NCI-H2171 treated with DMSO at 0.1 percent for 48 hours (cell line): ENCODE measurements at regions not wholly inside any gene's neighbourhood (a gene's known extent, or its start where the extent isn't known, plus 50 kb on each side); places are given as distances from the start of the nearest gene placed in this dataset.
"Not testable (repeated sequence)": the region's sequence is repeated elsewhere in the genome, so short reads cannot be mapped to it uniquely, and the experiment has no call there.

Experiments used
- DNase-seq: peaks from one replicate; lab custom pipeline; 2025; lab: John Stamatoyannopoulos, UW

DNA sequence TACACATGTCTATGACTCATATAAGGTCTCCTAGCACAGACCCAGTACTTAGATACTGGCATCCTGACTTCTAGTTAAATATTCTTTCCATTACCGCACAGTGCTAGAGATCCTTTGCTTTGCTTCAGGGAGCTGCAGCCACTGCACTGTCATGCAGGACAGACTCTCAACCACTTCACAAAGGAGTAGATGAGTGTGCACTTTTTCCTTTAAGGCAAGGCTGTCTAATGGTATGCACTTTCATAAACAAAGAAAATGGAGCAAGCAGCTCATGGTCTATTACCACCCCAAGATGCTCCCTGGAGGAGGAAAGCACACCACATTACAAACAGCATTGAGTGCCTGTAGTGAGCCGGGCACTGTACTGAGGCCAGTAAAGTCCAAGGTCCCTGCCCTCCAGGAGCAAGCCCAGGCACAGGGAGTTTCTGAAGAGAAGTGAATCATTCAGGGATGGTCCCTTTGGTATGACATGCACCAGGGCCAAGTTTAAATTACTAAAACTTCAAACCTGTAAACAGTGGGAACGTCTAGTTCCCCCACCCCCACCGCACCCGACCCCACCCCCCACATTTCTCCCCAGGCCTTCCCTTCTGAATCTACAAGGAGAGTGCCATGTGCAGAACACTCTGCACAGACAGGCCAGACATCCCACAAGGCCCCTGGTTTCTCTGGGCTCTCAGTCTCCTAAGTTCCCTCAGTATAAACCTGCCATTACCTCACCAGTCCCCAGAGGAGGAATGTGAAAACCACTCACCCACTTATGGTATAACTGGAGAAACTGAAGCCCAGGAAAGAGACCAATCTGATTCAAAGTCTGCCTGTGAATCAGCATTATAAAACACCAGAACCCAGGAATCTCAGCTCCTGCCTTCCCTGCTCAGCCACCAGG lies 107.8 kb upstream of the BCL6 start:
- DNase-seq: no peak

DNA sequence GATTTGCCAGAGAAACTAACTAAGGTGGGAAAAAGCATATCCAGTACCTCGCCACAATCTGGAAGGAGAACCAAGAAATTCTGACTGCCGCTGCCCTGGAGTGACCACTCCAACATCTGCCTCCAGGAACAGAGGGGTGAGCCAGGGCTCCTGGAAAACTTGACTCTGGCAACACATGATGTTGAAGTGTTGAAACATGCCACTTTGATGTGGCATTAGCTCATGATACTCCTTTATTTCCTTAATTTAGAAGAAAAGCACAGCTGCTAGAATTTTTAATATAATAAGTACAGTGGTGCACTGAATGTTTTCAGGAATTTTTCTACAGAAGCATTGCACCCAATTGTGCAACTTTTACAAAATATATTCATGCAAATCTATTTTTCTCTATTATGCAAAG lies 109.9 kb upstream of the BCL6 start:
- no peak for DNase-seq

DNA sequence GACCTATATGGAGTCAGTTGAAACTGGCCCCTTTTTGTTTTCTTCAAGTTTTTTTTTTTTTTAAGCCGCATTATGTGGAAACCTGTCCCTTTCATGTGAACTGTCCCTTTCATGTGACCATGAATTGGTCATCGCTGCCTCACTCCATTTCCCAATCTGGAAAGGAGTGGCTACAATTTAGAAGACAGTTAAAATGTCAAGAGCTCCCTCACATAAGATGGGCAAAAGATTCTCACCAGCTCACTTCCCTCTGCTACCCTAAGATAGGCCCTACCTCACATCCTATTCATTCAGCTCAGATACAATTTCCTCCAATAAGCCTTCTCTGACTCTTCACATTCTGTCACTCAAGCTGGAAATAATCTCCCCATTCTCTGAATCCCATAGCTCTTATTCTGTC lies 111.3 kb upstream of the BCL6 start:
- no peak for DNase-seq

DNA sequence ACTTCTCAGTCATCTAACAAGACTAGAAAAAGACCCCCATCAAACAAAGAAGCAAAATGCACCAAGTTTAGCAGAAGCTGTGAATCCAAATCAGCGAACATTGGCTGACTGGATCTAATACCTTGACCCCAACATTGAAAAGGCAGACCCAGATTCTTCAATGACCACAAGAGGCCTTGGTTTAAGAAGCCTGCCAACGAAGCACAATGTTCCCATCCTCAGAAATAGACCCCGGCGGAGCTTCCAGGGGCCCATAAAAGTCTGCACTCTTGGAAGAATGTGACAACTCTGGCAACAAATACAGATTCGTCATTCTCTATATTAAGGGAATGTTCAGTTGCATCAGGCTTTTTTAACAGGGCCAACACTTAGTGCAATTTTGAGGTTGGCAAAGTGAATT lies 112.8 kb upstream of the BCL6 start:
- DNase-seq: no peak

DNA sequence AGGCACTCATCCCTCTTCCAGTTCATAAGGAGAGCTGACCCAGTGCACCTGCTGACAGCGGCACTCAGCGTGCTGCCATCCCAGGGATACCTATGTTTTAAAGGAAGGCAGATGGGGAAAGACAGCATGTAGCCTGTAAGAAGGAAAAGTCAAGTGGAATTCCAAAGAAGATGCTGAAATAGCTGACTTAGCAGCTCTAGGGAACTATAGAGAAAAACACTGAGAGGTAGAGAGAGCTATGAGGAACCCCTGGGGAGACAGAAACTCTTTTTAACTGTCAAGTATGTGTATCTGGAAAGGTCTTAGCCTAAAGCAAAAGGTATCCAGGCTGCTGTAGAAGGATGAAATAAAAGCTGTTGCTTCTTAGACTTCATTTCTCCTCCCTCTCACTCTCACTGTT lies 113.4 kb upstream of the BCL6 start:
- no peak for DNase-seq

DNA sequence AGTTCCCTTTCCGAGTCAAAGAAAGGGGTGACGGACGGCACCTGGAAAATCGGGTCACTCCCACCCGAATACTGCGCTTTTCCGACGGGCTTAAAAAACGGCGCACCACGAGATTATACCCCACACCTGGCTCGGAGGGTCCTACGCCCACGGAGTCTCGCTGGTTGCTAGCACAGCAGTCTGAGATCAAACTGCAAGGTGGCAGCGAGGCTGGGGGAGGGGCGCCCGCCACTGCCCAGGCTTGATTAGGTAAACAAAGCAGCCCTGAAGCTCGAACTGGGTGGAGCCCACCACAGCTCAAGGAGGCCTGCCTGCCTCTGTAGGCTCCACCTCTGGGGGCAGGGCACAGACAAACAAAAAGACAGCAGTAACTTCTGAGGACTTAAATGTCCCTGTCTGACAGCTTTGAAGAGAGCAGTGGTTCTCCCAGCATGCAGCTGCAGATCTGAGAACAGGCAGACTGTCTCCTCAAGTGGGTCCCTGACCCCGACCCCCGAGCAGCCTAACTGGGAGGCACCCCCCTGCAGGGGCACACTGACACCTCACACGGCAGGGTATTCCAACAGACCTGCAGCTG lies 117.5 kb upstream of the BCL6 start:
- not testable (repeated sequence) for DNase-seq

DNA sequence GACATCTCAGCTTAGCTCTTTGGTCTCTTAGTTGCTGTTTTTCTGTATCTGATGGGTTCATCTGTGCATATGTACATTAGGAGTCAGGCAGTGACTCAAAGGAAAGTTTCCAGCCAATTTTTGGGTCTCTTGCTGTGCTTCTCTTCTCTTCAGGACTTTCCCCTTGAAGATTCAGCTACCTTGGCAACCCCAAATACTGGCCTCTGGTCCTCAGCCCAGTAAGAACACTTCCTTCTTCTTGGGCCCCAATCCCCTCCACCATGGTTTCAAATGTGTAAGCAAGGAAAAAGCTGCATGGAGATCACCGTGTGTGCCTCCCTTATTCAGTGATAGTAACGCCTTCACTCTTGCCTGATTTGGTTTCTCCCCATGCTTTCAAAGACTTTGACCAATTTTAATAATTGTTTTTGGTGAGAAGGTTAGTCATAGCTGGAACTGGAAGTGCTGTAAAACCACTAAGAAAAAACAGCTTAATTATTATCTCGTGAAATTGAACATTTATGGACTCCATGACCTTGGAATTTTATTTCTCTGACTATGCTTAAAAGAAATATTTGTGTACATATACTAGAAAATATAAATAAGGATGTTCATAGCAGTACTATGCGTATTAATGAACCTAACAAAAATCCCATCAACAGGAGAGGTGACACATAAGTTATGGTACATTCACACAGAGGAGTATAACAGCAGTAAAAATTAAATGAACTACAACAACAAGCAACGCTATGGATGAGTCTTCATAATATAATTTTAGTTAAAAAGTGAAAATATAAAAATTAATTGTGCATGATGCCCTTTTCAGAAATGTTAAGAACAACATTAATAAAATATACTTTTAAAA lies 125.3 kb upstream of the BCL6 start:
- DNase-seq: no peak

DNA sequence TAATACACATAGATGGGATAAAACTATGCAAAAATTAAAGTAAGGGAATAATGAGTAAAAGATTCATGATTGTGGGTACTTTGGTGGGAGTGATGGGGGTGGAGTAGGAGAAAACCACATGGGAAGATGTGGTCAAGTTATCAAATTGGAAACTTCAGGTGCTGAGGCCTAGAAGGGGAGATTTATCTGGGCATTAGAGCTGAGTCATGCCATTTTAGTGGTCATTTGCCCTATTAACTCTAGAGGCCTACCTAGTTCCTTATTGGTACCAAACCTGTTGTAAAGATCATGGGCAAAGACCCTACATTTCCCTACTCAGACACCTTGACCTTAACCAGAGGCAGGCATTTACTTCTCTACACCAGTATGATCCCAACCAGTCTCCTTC lies 125.9 kb upstream of the BCL6 start:
- DNase-seq: no peak

DNA sequence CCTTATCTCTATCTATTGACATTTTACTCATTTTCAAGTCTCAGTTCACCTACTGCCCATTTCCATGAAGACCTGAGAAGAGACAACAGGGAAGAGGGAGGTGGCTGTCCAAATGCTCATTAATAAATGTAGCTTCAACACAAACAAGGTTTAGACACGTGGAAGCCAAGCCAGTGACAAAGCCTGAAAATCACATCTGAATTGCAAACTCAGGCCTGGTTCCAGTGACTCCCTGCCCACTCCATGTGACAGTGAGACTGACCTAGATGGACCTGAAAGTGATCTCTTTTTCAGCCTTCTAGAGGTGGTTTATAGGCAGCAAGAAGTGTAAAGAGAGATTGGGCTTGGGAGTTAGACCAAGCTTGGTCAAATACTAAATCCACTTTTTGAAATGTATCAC lies 126.6 kb upstream of the BCL6 start:
- no peak for DNase-seq

DNA sequence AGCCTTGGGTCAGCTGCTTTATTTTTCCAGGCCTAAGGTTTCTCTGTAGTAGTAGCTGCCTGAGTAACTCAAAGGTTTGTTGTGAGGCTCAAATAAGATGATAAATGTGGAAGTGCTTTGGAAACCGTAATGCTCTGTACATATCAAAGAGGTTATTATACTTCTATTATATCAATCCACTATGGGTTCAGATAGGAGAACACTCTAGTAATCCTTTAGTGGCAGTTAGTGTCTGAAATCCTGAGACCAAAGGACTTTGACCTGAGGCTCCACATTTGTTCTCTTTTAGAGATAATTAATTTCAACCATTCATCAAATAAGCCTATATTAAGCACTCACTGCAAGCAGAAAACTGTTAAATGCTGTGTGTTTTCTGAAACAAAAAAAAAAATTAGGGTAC lies 128.6 kb upstream of the BCL6 start:
- DNase-seq: no peak

DNA sequence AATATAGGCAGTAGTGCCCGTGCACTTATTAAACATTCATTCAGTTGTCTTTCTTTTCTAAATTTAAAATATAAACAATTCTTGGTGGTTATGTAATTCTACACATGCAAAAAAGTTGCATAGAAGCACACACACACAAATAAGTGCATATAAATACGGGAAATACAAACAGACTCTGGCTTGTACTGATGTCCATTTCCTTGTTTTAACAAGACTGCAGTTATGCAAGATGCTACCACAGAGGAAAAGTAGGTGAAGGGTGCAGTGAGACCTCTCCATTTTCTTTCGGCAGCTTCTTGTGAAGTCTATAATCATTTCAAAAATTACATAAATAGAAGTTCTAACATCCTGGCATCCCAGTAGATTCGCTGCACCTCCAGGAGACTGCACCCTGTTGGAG lies 130.6 kb upstream of the BCL6 start:
- no peak for DNase-seq

DNA sequence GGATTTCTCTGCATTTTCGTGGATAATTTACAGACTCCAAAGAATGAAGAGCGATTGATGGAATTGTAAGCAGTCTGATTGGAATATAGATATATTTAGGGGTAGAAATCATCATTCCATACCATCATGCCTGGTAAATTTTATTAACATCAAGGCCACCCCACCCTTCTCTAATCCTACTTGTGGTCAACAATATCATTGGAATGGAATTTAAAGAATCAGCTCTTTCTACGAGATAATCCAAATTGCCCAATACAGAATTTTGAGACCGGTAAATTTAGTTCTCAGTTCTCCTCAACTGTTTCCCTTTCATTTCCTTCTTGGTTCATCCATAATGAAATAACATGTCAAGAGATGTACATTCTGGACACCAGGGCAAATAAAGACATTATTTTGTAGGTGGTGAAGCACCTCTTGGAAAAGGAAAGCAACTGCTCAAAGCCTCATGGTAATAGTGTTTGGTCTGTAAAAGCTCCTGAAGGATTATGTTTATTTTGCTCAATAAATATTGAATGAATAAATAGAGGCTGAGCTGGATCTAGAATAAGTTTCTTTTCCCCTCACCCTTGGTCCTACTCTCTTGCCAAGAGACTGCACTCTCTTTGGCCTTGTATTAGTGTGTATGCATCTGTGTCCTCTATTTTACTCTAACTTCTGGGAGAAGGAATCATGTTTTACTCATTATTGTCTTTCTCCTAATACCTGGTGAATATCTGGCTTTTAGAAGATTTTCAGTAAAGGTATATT lies 133.7 kb upstream of the BCL6 start:
- DNase-seq: no peak

DNA sequence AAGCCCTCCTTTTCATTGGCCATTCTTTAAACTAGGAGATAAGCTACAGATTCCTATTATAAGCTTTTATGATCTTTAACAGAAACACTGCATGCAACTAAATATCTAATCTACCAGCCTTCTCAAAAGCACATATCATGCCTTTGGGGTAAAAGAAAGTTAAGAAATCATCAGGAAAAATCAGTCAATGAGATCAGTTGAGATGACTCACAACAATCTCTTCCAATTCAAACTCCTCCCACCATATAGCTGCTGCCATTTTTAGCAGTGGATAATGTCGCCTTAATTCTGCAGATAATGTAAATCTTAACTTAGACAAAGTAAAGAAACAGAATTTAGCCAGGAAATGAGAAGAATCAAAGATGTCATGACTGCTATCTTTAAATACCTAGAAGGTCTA lies 135.2 kb upstream of the BCL6 start:
- no peak for DNase-seq

DNA sequence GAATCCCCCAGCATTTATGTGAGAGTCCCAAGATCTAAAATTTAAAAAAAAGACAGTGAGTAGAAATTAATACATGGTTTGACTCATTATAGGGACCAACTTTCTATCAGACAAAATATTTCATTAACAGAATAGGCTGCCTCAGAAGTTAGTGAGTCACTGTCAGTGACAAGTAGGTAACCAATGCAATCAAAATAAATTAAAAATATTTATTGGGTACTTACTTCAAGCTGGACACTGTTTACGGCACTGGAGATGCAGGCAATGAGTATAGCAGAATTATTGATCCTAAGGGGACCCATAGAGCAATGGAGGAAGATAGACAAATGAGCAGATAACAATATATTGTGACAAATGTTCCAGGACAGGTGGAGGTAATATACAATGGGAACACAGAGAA lies 135.6 kb upstream of the BCL6 start:
- DNase-seq: no peak

DNA sequence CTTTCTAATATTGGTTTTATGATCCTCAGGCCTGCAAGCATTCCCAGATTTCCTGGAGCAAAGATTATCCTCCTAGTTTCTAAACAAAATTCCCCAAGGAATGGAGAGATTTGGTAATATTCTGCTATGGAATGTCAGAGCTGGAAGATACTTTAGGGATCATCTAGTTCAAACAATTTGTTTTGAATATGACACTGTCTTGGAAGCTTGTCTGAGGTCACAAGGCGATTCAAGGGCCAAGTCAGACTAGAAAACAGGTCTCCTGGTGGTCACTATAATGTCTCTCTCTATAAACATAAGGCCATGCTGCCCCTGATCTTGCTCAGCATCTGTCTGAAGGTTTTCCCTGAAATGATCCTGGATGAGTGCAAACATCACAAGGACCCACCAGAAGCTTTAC lies 143.4 kb upstream of the BCL6 start:
- DNase-seq: no peak

DNA sequence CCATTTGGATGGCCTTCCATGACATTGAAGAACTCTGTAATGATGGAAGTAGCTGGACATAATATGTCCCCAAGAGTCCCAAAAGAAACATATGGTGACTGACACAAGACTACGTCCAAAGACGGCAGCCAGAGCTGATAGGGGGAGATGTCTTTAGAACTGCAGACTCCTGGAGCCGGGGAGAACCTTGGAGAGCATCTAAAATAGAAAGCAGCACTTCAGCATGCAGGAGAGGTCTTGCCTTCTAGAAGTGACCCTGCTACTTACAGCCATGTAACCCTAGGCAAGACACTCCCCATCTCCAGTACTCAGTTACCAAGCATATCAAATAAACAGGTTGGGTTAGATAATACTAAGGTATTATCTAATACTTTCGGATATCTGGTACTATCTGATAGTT lies 143.8 kb upstream of the BCL6 start:
- DNase-seq: no peak

DNA sequence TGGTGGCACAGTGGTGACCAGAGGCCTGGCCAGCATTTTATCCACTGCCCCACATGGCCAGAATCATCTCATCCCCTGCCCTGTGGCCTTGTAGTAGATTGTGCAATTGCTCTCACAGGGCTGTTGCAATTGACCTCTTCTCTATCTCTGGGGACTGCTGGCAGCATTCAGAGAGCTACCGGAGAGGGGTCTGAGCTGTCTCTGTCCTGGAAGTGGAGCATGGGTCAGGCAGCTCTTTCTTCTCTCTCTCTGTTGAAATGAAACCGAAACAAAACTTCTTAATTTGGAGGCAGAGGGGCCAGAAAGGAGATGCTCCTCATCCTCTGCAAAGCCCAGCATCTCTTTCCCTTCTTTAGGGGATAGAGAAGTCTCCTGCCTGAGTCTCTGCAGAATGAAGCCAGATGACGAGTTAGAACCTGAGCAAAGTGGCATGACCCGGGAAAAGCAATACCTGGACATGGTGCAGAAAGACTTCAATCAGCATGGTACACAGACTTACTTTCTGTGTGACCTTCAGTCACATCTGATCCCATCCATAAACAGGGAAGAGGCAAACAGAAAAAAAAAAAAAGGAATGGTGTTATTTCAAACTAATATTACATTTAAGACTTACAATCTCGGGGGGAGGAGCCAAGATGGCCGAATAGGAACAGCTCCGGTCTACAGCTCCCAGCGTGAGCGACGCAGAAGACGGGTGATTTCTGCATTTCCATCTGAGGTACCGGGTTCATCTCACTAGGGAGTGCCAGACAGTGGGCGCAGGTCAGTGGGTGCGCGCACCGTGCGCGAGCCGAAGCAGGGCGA lies 144.5 kb upstream of the BCL6 start:
- DNase-seq: no peak

DNA sequence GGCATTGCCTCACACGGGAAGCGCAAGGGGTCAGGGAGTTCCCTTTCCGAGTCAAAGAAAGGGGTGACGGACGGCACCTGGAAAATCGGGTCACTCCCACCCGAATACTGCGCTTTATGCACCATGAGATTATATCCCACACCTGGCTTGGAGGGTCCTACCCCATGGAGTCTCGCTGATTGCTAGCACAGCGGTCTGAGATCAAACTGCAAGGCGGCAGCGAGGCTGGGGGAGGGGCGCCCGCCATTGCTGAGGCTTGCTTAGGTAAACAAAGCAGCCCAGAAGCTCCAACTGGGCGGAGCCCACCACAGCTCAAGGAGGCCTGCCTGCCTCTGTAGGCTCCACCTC lies 145.1 kb upstream of the BCL6 start:
- DNase-seq: not testable (repeated sequence)

DNA sequence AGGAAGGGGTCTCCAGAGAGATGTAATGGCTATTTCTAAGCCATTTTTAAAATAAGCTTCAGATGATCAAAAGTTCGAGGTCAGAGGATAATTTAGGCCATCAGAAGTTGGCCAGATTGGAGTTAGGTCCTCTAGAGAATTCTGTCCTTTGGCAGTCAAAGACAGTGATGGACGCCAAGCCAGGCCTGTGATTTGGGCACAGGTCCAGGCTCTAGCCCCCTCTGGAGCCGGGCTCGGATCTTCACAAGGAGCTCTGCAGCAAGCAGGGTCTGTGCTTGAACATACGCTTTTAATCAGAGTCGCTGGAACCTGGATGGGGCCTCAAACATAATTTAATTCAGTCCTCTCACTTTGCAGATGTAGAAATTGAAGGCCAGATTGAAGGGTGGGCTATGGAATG lies 151.4 kb upstream of the BCL6 start:
- no peak for DNase-seq

DNA sequence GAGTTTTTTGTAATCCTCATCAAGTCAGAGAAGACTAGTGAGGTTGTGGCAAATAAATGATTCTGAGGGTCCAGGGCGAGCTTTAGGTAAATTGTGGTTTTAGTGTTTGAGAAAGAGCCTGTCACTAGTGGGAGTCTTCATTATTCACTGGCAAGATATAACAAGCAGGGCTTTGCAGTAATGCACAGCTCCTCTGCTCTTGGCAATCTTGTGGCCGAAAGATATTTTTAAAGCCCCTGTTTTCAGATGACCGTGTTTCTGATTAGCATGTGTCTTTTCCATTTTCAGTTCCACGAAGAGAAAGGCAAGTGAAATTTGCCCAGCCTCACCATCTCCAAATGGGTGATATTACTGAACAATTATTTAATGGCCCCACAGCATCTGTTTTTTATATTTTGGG lies 154.0 kb upstream of the BCL6 start:
- no peak for DNase-seq

DNA sequence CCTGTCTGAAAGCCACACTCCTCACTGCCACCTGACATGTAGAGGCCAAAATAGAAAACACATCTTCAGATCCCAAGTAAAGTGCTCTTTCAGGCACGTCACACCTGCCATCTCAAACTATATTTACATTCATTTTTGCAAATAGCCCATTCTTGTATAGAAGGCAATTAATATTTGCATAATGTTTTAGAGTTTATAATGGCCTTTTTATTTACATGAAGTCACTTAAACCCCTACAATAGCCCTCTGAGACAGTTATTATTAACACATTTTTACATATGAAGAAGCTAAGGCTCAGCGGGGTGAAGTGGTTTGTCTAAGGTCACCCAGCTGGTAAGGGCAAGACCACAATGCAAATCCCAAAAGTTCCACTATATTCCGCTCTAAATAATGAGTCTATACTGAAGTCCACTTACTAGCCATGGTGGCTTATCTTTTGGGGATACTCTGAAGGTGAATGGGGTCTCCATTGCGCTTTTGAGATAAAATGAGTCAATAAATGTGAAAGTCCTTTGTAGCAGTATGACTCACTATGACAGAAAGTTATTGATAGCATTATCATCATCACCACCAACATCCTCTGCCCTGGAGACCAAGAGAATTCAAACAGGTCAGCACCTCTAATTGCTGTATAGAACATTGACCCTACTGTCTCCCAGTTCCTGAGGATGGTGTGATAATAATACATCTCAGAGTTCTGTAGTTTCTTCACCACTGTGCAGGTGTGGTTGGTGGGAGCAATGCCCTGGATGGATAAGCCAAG lies 155.9 kb upstream of the BCL6 start:
- DNase-seq: no peak
